Endothelial cell (in vitro differentiated cells): ENCODE measurements at regions not wholly inside any gene's neighbourhood (a gene's known extent, or its start where the extent isn't known, plus 50 kb on each side); places are given as distances from the start of the nearest gene placed in this dataset.

Experiments used
- DNase-seq: peaks from one replicate; pipeline ENCODE4 v3.0.0; 2021; ENCODE audit warnings: low spot score
- H3K27ac Mint-ChIP-seq: one replicate; pipeline ENCODE4 v1.8.0; 2021; ENCODE audit warnings: mixed read lengths, inconsistent platforms; ENCODE audit not compliant: unreplicated experiment
- H3K27me3 Mint-ChIP-seq: one replicate; pipeline ENCODE4 v1.8.0; 2021; ENCODE audit warnings: mild to moderate bottlenecking, moderate library complexity, mixed read lengths, inconsistent platforms; ENCODE audit not compliant: unreplicated experiment
- H3K36me3 Mint-ChIP-seq: one replicate; pipeline ENCODE4 v1.8.0; 2021; ENCODE audit warnings: mild to moderate bottlenecking, low read depth, mixed read lengths, inconsistent platforms; ENCODE audit not compliant: unreplicated experiment
- H3K4me1 Mint-ChIP-seq: one replicate; pipeline ENCODE4 v1.8.0; 2021; ENCODE audit warnings: mild to moderate bottlenecking, mixed read lengths, inconsistent platforms; ENCODE audit not compliant: unreplicated experiment
- H3K4me3 Mint-ChIP-seq: one replicate; pipeline ENCODE4 v1.8.0; 2021; ENCODE audit warnings: mild to moderate bottlenecking, mixed read lengths, inconsistent platforms; ENCODE audit not compliant: unreplicated experiment
- H3K9me3 Mint-ChIP-seq: one replicate; pipeline ENCODE4 v1.8.0; 2021; ENCODE audit warnings: mixed read lengths, inconsistent platforms; ENCODE audit not compliant: unreplicated experiment
- CTCF ChIP-seq: fragments of 200-600 bp; sonication (generic); IDR thresholded peaks from one replicate; pipeline ENCODE4 v1.5.0; 2021; ENCODE audit warnings: antibody characterized with exemption; ENCODE audit not compliant: unreplicated experiment

GRCh38 chr20:7146552-7147219 lies 379.2 kb downstream of the BMP2 start:
- H3K36me3 Mint-ChIP-seq: no peaks in the 10 kb centered on the region
- no peak for DNase-seq
- no peak overlapping the region for H3K27ac Mint-ChIP-seq
- H3K4me1 Mint-ChIP-seq: no peaks in the 10 kb centered on the region
- H3K4me3 Mint-ChIP-seq: no peak overlapping the region
- no peaks in the 10 kb centered on the region for H3K9me3 Mint-ChIP-seq
- TF ChIP-seq CTCF: no peak
- H3K27me3 Mint-ChIP-seq: no peaks in the 10 kb centered on the region

GRCh38 chr20:7147220-7147601 lies 379.7 kb downstream of the BMP2 start:
- H3K36me3 Mint-ChIP-seq: no peaks in the 10 kb centered on the region
- no peak overlapping the region for H3K27ac Mint-ChIP-seq
- peaks cover 2% of the 10 kb centered on the region for H3K27me3 Mint-ChIP-seq
- no peak for TF ChIP-seq CTCF
- H3K4me3 Mint-ChIP-seq: no peak overlapping the region
- H3K4me1 Mint-ChIP-seq: no peaks in the 10 kb centered on the region
- DNase-seq: no peak
- H3K9me3 Mint-ChIP-seq: no peaks in the 10 kb centered on the region

GRCh38 chr20:7151676-7152470 lies 384.4 kb downstream of the BMP2 start:
- H3K36me3 Mint-ChIP-seq: no peaks in the 10 kb centered on the region
- H3K4me3 Mint-ChIP-seq: no peak overlapping the region
- H3K27ac Mint-ChIP-seq: no peak overlapping the region
- H3K4me1 Mint-ChIP-seq: no peaks in the 10 kb centered on the region
- TF ChIP-seq CTCF: no peak
- peaks cover 2% of the 10 kb centered on the region for H3K27me3 Mint-ChIP-seq
- no peak for DNase-seq
- H3K9me3 Mint-ChIP-seq: no peaks in the 10 kb centered on the region

- H3K27ac Mint-ChIP-seq: no peak overlapping the region
- no peaks in the 10 kb centered on the region for H3K36me3 Mint-ChIP-seq
- no peak overlapping the region for H3K4me3 Mint-ChIP-seq
- H3K27me3 Mint-ChIP-seq: peaks cover 2% of the 10 kb centered on the region
- TF ChIP-seq CTCF: no peak
- DNase-seq: no peak
- no peaks in the 10 kb centered on the region for H3K4me1 Mint-ChIP-seq
- H3K9me3 Mint-ChIP-seq: no peaks in the 10 kb centered on the region
These were observed 387.8 kb downstream of the BMP2 start for GRCh38 chr20:7155282-7155681.

GRCh38 chr20:7155794-7156193 lies 388.3 kb downstream of the BMP2 start:
- H3K4me3 Mint-ChIP-seq: no peak overlapping the region
- no peaks in the 10 kb centered on the region for H3K4me1 Mint-ChIP-seq
- H3K36me3 Mint-ChIP-seq: no peaks in the 10 kb centered on the region
- no peak for DNase-seq
- no peaks in the 10 kb centered on the region for H3K9me3 Mint-ChIP-seq
- no peak for TF ChIP-seq CTCF
- H3K27me3 Mint-ChIP-seq: peaks cover 2% of the 10 kb centered on the region
- H3K27ac Mint-ChIP-seq: no peak overlapping the region
